ENCODE measurements at regions not wholly inside any gene's neighbourhood (a gene's known extent, or its start where the extent isn't known, plus 50 kb on each side); places are given as distances from the start of the nearest gene placed in this dataset.
A peak's percentile ranks its signal among the peaks of the same experiment; 100 is the strongest.

- no peak for TF ChIP-seq REST (IDR thresholded peaks at IDR 0.05; ENCODE audit: unreplicated experiment)
These were observed 121.1 kb downstream of the PLEKHG1 start (continued) for GRCh38 chr6:150720774-150721233.

GRCh38 chr6:150721418-150722266, 122.0 kb downstream of the PLEKHG1 start:
- peak overlapping the region; percentile 45; the same call in 1 of the 2 replicates for H2AFZ ChIP-seq
- H3K36me3 ChIP-seq (ENCODE audit: insufficient read depth), result no peaks in the 10 kb centered on the region
- ATAC-seq (no peak), DNase-seq (ENCODE audit: low spot score) (no peak)
- H3K4me3 Mint-ChIP-seq, result no peak overlapping the region
- no peaks in the 10 kb centered on the region for H3K9me2 ChIP-seq (ENCODE audit: insufficient read depth)
- H3F3A ChIP-seq (replicated peaks; ENCODE audit: low read depth), result no peaks in the 10 kb centered on the region
- H3K27ac Mint-ChIP-seq, result peak overlapping the region; percentile 58
- H3K27me3 Mint-ChIP-seq (ENCODE audit: insufficient read depth, low read depth, poor library complexity), result peaks cover 3% of the 10 kb centered on the region
- no peaks in the 10 kb centered on the region for H3K36me3 Mint-ChIP-seq (ENCODE audit: low read depth)
- no peaks in the 10 kb centered on the region for H3K27me3 ChIP-seq (ENCODE audit: insufficient read depth)
- no peaks in the 10 kb centered on the region for H3K79me2 ChIP-seq (replicated peaks; ENCODE audit: insufficient read depth)
- no peak overlapping the region; the same call in 1 of the 2 replicates for H3K4me3 ChIP-seq
- peaks cover 19% of the 10 kb centered on the region for H3K4me1 ChIP-seq (ENCODE audit: insufficient read depth)
- peak overlapping the region; percentile 21; the same call in 1 of the 2 replicates for H3K4me2 ChIP-seq
- no peaks in the 10 kb centered on the region for H4K20me1 ChIP-seq (replicated peaks; ENCODE audit: insufficient read depth)
- H3K4me1 Mint-ChIP-seq, result peaks cover 19% of the 10 kb centered on the region
- no peak overlapping the region; the same call in 1 of the 2 replicates for H3K27ac ChIP-seq (ENCODE audit: low read depth)
- H3K9me3 Mint-ChIP-seq, result no peaks in the 10 kb centered on the region; the same call in 2 of the 3 replicates
- no peak for TF ChIP-seq ZNF462 (CRISPR knock-in tag; IDR thresholded peaks at IDR 0.05)
- TF ChIP-seq CTCF (conservative IDR thresholded peaks at IDR 0.05; ENCODE audit: low read depth in 2 of 2), result no peak
- no peak for TF ChIP-seq ZNF114 (CRISPR knock-in tag; IDR thresholded peaks at IDR 0.05)
- TF ChIP-seq ETS1 (IDR thresholded peaks at IDR 0.05), result no peak
- TF ChIP-seq CREB1 (CRISPR knock-in tag; IDR thresholded peaks at IDR 0.05; ENCODE audit: low read depth), result no peak
- TF ChIP-seq JUNB (IDR thresholded peaks at IDR 0.05; ENCODE audit: unreplicated experiment), result no peak
- TF ChIP-seq POLR2AphosphoS5 (IDR thresholded peaks at IDR 0.05; ENCODE audit: low read depth), result no peak
- TF ChIP-seq NANOG (IDR thresholded peaks at IDR 0.05; ENCODE audit: borderline replicate concordance), result no peak
